Suprapubic skin (tissue), 3 donors: ENCODE measurements at regions not wholly inside any gene's neighbourhood (a gene's known extent, or its start where the extent isn't known, plus 50 kb on each side); places are given as distances from the start of the nearest gene placed in this dataset.

Experiments
- POLR2A ChIP-seq, 2 donors: fragments of 450-650 bp; IDR thresholded peaks; one replicate each; pipeline ENCODE4 v1.6.1; 2017; ENCODE audit warnings: antibody characterized with exemption in 2 of 2, mild to moderate bottlenecking in 2 of 2, moderate library complexity in 2 of 2
- TF ChIP-seq, protein P1 (sequence below), 2 donors: fragments of 200-600 bp in 1 of 2; fragments of 450-650 bp in 1 of 2; sonication (generic) in 1 of 2; IDR thresholded peaks; one replicate each; pipeline ENCODE4 v1.5.1; 2016 to 2019; ENCODE audit warnings: antibody characterized with exemption in 2 of 2, mild to moderate bottlenecking in 1 of 2, moderate library complexity in 1 of 2

DNA sequence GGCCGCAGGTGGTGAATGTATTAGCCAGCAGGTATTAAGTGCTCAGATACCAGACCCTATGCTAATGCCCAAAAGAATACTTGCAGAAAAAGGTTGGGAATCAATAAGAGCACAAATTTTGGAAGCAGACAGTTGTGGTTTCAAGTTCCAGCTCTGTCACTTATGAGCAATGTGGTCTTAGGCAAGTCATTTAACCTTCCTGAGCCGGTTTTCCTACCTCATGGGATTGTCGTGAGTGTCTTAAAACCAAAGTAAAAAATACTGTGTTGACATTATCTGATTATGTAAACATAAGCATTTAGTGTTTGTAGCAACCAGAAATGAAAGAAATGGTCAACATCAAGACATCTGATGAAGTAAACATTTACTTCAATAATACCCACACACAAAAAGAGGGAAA is 93.0 kb upstream of the CHST9 start:
- TF ChIP-seq, protein P1, sequence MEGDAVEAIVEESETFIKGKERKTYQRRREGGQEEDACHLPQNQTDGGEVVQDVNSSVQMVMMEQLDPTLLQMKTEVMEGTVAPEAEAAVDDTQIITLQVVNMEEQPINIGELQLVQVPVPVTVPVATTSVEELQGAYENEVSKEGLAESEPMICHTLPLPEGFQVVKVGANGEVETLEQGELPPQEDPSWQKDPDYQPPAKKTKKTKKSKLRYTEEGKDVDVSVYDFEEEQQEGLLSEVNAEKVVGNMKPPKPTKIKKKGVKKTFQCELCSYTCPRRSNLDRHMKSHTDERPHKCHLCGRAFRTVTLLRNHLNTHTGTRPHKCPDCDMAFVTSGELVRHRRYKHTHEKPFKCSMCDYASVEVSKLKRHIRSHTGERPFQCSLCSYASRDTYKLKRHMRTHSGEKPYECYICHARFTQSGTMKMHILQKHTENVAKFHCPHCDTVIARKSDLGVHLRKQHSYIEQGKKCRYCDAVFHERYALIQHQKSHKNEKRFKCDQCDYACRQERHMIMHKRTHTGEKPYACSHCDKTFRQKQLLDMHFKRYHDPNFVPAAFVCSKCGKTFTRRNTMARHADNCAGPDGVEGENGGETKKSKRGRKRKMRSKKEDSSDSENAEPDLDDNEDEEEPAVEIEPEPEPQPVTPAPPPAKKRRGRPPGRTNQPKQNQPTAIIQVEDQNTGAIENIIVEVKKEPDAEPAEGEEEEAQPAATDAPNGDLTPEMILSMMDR (IDR thresholded peaks at IDR 0.05), result no peak
- no peak for TF ChIP-seq POLR2A (IDR thresholded peaks at IDR 0.05)
